ENCODE measurements at regions not wholly inside any gene's neighbourhood (a gene's known extent, or its start where the extent isn't known, plus 50 kb on each side); places are given as distances from the start of the nearest gene placed in this dataset.

- TF ChIP-seq, protein P1, sequence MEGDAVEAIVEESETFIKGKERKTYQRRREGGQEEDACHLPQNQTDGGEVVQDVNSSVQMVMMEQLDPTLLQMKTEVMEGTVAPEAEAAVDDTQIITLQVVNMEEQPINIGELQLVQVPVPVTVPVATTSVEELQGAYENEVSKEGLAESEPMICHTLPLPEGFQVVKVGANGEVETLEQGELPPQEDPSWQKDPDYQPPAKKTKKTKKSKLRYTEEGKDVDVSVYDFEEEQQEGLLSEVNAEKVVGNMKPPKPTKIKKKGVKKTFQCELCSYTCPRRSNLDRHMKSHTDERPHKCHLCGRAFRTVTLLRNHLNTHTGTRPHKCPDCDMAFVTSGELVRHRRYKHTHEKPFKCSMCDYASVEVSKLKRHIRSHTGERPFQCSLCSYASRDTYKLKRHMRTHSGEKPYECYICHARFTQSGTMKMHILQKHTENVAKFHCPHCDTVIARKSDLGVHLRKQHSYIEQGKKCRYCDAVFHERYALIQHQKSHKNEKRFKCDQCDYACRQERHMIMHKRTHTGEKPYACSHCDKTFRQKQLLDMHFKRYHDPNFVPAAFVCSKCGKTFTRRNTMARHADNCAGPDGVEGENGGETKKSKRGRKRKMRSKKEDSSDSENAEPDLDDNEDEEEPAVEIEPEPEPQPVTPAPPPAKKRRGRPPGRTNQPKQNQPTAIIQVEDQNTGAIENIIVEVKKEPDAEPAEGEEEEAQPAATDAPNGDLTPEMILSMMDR (IDR thresholded peaks at IDR 0.05), result no peak
- TF ChIP-seq POLR2AphosphoS5 (IDR thresholded peaks at IDR 0.05), result no peak
Measured at GRCh38 chr14:98259881-98260280, 1012.1 kb downstream of the BCL11B start.

All from breast epithelium (tissue), 3 donors.